Adipocyte (in vitro differentiated cells): ENCODE measurements at regions not wholly inside any gene's neighbourhood (a gene's known extent, or its start where the extent isn't known, plus 50 kb on each side); places are given as distances from the start of the nearest gene placed in this dataset.
A peak's percentile ranks its signal among the peaks of the same experiment; 100 is the strongest.

Experiments used
- DNase-seq: peaks from one replicate; pipeline ENCODE4 v3.0.0-alpha.2; 2015; ENCODE audit warnings: low read depth
- H3K27me3 ChIP-seq: replicated peaks from 2 replicates; pipeline ENCODE4 v1.7.0; 2013; ENCODE audit warnings: mild to moderate bottlenecking, low read length, moderate library complexity; ENCODE audit not compliant: control insufficient read depth, insufficient read depth
- H3K36me3 ChIP-seq: 2 replicates; pipeline ENCODE4 v1.7.0; 2013; ENCODE audit warnings: low read length, mild to moderate bottlenecking, moderate library complexity; ENCODE audit not compliant: control insufficient read depth, insufficient read depth, severe bottlenecking
- H3K4me1 ChIP-seq: 2 replicates; pipeline ENCODE4 v1.7.0; 2013; ENCODE audit warnings: mild to moderate bottlenecking, low read length, moderate library complexity; ENCODE audit not compliant: control insufficient read depth, insufficient read depth
- H3K4me3 ChIP-seq: 2 replicates; pipeline ENCODE4 v1.7.0; 2013; ENCODE audit warnings: mild to moderate bottlenecking, low read length, moderate library complexity
- H3K9ac ChIP-seq: 2 replicates; pipeline ENCODE4 v1.7.0; 2013; ENCODE audit warnings: mild to moderate bottlenecking, low read length, moderate library complexity
- H3K9me3 ChIP-seq: 2 replicates; pipeline ENCODE4 v1.7.0; 2013; ENCODE audit warnings: mild to moderate bottlenecking, low read length, moderate library complexity; ENCODE audit not compliant: control insufficient read depth

DNA sequence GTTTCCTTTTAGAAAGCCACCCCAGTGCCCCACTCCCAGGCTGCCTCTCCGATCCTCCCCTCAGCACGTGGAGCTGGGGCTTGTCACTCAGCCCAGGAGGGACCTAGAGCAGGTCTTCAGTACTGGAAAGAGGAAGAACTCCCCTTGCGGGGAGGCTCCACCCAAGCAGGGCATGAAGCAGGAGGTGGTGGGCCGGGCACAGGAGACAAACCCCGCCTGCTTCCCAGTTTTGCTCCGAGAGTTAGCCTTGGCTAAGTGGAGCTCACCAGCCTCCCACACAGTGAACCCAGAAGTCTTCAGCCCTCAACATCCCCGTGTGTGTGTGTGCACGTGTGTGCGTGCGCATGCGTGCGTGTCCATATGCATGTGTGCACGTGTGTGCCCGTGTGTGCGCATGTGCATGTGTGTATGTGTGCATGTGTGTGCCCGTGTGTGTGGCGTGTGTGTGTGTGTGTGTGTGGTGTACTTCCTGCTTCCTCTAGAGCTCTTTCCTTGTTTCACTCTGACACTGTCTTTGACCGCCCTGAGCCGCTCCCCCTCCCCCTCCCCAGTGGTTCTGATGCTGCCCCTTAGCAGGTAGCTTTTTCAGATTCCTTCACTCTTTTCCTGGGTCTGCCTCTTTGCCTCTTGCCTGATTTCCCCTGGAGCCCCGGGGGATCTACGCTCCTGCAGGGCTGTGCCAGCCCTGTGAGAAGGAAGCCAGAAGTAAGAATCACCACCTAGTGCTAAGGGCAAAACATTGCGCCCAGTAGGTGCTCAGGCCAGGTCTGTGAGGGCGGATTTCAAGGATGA lies 239.8 kb downstream of the CDC5L start:
- H3K9me3 ChIP-seq, result no peaks in the 10 kb centered on the region
- DNase-seq, result no peak
- no peaks in the 10 kb centered on the region for H3K36me3 ChIP-seq
- no peaks in the 10 kb centered on the region for H3K4me1 ChIP-seq
- H3K27me3 ChIP-seq, result peaks cover 9% of the 10 kb centered on the region
- H3K9ac ChIP-seq, result no peak overlapping the region
- no peak overlapping the region for H3K4me3 ChIP-seq

DNA sequence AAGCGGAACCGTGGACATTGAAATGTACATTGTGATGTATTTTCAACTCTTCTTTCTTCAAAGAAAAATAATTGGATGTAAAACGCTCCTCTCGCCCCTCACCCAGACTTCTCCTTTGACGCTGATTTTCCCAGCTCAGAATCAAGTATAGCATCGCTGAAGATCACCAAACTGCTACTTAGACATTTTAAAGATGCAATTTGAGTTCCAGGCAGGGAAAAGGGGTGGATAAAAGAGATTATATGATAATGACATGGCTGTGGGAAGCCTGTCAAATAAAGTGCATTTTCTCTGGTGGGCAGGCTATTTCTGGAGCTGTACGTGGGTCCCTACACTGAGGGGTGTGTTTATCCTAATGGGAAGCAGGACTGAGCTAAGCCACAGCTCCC lies 240.4 kb downstream of the CDC5L start:
- Histone ChIP-seq H3K9me3 (no peaks in the 10 kb centered on the region), H3K27me3 (peaks cover 9% of the 10 kb centered on the region), H3K36me3 (no peaks in the 10 kb centered on the region), H3K4me1 (no peaks in the 10 kb centered on the region), H3K4me3 (no peak overlapping the region), H3K9ac (no peak overlapping the region)
- no peak for DNase-seq

DNA sequence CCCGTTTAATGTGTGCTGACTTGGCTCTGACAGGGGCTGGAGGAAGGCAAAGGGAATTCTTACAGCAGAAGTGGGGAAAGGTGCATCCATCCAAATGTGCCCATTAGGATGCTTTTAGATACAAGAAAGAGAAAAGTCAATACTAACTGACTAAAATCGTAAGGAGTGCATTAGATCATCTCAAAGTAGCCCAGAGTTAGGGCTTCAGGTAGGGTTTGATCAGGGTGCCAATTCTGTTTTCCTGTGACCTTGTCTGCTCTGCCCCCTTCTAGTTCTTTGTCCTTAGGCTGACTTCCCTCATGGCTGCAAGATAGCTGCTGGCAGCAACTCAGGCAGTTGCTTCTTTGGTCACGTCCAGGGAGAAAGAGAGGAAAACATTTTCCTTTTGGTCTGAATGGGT lies 240.8 kb downstream of the CDC5L start:
- no peak for DNase-seq

DNA sequence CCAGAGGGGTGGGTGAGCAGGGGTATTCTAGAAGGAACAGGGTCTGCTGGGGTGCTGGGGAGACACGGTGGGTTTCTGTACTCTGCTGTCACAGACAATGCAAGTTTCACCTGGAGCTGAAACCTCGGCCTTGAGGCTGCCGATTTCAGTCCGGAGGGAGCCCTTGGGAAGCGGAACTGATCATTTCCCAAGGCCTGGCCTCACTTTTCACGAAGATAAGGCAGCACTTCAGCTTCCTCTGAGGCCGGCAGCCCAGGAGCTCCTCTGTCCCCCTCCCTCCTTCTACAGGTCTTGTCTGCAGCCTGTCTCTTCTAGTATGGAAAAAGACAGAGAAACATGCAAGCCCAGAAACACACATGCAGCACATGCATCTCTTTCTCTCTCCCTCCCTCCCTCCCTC lies 242.1 kb downstream of the CDC5L start:
- no peak for DNase-seq
- Histone ChIP-seq H3K9me3 (no peaks in the 10 kb centered on the region), H3K36me3 (no peaks in the 10 kb centered on the region), H3K4me3 (no peak overlapping the region), H3K4me1 (no peaks in the 10 kb centered on the region), H3K9ac (no peak overlapping the region), H3K27me3 (peaks cover 9% of the 10 kb centered on the region)

More for the DNA sequence above, 240.8 kb downstream of the CDC5L start:
- Histone ChIP-seq H3K27me3 (peaks cover 9% of the 10 kb centered on the region), H3K4me3 (no peak overlapping the region), H3K9ac (no peak overlapping the region), H3K4me1 (no peaks in the 10 kb centered on the region), H3K9me3 (no peaks in the 10 kb centered on the region), H3K36me3 (no peaks in the 10 kb centered on the region)

DNA sequence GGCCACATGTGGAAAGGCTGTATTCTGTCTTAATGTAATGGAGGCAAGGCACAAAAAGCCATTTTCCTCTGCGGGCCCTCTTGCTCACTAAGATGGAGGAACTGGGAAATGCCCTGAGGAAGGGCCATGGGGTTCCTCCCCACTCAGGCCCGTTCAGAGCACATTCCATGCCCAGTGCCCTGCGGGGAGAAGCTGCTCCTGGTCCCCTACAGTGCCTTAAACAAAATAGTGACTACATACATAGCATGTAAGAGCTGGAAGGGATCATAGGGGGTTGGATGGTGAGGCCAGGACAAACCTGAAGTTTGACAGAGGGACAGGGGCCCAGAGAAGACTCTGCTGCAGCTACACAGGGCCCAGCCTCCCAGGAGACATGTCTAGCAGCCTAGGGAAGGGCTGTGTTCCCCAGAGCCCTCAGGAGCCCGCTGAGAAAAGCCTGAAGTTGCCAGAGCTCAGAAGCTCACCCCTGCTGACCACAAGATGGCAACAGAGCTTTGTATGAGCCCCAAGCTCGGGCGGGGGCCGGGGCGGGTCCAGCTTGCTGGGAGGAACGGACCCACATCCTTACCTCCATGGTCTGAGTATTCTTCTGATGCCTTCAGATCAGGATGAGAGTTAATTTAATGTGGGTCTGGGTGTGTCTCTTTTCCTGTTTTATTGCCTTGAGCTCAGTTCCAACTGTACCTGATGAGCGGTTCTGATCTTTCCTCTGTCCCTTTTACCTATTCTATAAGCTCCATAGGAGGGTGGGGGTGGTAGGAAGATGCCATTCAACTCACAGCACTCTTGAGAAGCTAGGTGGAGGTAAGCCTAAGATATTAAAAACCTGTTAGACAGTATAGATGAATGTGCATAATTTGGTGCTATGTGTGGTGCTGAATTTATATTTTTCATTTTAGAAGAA lies 242.9 kb downstream of the CDC5L start:
- no peaks in the 10 kb centered on the region for H3K4me1 ChIP-seq
- peak; percentile 80 for DNase-seq
- H3K9ac ChIP-seq, result peak overlapping the region; percentile 43
- H3K36me3 ChIP-seq, result no peaks in the 10 kb centered on the region
- no peaks in the 10 kb centered on the region for H3K9me3 ChIP-seq
- peaks cover 9% of the 10 kb centered on the region for H3K27me3 ChIP-seq
- H3K4me3 ChIP-seq, result no peak overlapping the region

DNA sequence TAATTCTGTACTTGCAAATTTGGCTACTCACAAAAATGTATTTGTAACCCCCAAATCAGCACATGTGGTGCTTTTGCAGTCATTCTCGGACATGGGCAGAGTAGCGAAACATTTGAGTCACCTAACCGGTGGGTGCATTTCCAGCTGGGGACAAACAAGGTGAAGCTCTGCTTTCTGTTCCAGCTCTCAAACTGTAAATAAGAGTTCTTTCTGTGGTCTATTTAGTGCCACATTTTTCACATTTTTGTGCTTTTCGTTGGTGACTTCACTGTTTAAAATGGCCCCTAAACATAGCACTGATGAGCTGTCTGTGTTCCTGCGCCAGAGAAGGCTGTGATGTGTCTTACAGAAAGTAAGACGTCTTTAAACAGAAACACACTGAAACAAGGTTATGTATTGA lies 244.5 kb downstream of the CDC5L start:
- no peak overlapping the region for H3K4me3 ChIP-seq
- no peak overlapping the region for H3K9ac ChIP-seq
- H3K27me3 ChIP-seq, result peaks cover 9% of the 10 kb centered on the region
- H3K36me3 ChIP-seq, result no peaks in the 10 kb centered on the region
- no peaks in the 10 kb centered on the region for H3K9me3 ChIP-seq
- DNase-seq, result no peak
- H3K4me1 ChIP-seq, result no peaks in the 10 kb centered on the region

DNA sequence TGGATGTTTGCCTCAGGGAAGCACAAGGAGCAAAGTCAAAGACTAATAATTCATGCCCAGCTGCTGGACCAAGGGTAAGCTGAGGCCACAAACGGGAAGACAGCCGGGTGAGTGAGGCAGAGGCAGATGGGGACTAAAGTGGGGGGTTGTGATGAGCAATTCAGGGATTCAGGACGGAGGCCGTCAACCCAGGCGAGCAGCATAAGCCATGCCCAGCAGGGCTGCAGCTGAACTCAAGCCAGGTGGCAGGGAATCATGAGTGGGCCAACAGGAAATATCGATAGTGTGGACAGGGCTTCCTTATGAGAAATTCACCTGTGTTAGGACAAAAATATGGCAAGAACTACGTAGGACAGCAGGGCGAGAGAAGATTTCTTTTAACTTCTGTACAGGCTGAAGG lies 246.8 kb downstream of the CDC5L start:
- Histone ChIP-seq H3K4me3 (no peak overlapping the region), H3K9me3 (peaks cover 5% of the 10 kb centered on the region), H3K36me3 (no peaks in the 10 kb centered on the region), H3K27me3 (no peaks in the 10 kb centered on the region), H3K9ac (no peak overlapping the region), H3K4me1 (no peaks in the 10 kb centered on the region)
- DNase-seq, result no peak

DNA sequence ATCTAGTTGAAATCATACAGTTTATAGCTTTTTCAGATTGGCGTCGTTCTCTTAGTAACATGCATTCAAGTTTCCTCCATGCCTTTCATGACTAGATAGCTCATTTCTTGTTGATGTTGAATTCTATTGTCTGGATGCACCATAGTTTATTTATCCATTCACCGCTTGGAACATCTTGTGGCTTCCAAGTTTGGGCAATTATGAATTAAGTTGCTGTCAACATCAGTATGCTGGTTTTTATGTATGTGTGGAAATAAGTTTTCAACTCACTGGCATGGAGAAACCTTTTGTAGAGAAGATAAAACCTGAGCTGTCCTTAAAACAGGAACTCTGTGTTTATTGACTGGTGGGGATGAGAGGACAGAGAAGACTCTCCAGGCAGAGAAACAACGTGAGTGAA lies 248.0 kb downstream of the CDC5L start:
- no peak for DNase-seq
- H3K27me3 ChIP-seq, result no peaks in the 10 kb centered on the region
- no peak overlapping the region for H3K4me3 ChIP-seq
- H3K9ac ChIP-seq, result no peak overlapping the region
- no peaks in the 10 kb centered on the region for H3K4me1 ChIP-seq
- H3K9me3 ChIP-seq, result peaks cover 5% of the 10 kb centered on the region
- no peaks in the 10 kb centered on the region for H3K36me3 ChIP-seq

DNA sequence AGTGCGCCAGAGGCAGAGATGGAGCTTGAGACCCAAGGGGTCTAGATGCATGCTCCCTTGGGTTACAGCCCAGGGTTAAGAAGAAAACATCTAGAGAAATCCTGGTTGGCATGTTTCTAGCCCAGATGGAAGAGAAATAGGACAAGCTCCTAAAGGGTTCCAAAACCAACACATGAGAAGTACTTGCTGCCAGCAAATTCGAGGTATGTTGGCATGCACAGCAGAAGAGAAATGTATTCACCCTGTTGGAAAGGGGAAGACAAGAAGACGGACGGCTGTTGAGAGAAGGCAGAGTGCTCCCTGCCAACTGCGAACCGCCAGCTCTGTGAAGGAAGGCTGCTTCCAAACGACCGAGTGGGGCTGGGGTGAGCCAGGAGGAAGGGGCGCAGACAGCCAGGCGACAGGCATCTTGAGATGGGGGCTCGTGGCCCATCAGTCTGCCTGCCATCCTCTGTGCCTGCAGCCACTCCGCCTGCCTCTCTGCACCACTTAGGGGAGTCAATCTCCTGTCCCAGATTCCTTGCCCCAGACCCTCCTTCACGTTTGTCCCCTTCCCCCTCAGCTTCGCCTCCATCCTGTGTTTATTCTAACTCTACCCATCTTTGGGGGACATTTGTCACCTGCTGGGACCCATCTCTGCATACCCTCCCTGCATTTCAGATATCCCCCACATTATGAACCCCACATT lies 249.2 kb downstream of the CDC5L start:
- Histone ChIP-seq H3K4me1 (peaks cover 7% of the 10 kb centered on the region), H3K36me3 (no peaks in the 10 kb centered on the region), H3K27me3 (no peaks in the 10 kb centered on the region), H3K9me3 (peaks cover 5% of the 10 kb centered on the region), H3K4me3 (no peak overlapping the region), H3K9ac (no peak overlapping the region)
- DNase-seq, result no peak

DNA sequence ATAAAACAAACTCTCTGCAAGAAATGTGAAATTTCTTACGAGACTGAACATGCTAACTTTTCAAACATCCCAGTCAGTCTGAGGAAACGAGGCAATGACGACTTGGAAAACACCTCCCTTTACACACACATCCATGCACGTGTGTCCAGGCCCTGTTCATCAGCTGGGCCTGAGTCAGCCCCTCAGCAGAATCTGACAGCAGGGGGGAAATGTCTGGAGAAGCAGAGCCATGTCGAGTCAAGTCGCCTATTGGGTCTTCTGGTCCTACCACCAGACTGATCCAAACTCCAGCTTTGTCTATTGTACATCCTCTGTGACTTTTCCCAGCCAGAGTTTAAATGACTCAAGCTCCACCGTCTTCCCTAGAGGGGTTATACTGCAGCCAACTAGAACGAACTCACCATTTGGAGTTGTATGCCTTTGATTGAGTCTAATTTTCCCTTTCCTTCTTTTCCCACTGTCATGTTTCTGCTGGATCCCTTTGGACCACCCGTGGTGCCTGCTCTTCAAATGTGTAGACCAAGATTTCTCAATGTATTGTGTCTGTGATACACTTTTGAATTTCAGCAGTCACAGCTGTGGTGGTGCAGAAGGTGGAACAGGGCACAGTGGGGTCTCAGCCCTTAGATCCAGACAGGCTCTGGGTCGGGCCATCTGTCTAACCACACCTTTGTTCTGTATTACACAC lies 254.0 kb downstream of the CDC5L start:
- Histone ChIP-seq H3K4me1 (peaks cover 13% of the 10 kb centered on the region), H3K9me3 (peaks cover 5% of the 10 kb centered on the region), H3K9ac (no peak overlapping the region), H3K4me3 (no peak overlapping the region), H3K27me3 (no peaks in the 10 kb centered on the region), H3K36me3 (no peaks in the 10 kb centered on the region)
- DNase-seq, result no peak

DNA sequence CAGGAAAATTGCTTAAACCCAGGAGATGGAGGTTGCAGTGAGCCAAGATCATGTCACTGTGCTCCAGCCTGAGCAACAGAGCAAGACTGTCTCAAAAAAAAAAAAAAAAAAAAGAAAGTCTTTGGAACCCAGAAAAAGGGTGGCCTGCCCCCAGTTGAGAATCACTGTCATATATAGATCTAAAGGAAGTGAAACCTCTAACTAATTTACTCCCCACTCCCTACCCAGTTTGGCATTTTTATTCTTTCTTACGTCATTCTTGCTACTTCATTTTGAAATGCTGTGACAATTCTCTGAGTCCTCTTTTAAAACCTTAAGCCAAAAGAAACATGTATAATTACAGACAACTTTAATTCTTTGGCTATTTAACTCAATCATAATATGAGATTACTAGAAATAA lies 254.8 kb downstream of the CDC5L start:
- no peak overlapping the region for H3K4me3 ChIP-seq
- H3K9ac ChIP-seq, result no peak overlapping the region
- no peaks in the 10 kb centered on the region for H3K36me3 ChIP-seq
- no peaks in the 10 kb centered on the region for H3K27me3 ChIP-seq
- peaks cover 5% of the 10 kb centered on the region for H3K9me3 ChIP-seq
- DNase-seq, result no peak
- peaks cover 15% of the 10 kb centered on the region for H3K4me1 ChIP-seq
